Right lobe of liver (tissue), 4 donors: ENCODE measurements at regions not wholly inside any gene's neighbourhood (a gene's known extent, or its start where the extent isn't known, plus 50 kb on each side); places are given as distances from the start of the nearest gene placed in this dataset.

ENCODE experiments used
- POLR2A ChIP-seq: fragments of 450-650 bp; IDR thresholded peaks from one replicate; pipeline ENCODE4 v1.6.1; 2017; ENCODE audit warnings: antibody characterized with exemption, mild to moderate bottlenecking
- TF ChIP-seq, protein P1 (sequence below), 4 donors: fragments of 200-600 bp in 3 of 4; fragments of 450-650 bp in 1 of 4; IDR thresholded peaks; one replicate each; pipeline versions ENCODE4 v1.5.1 to v1.8.0; 2016 to 2022; ENCODE audit warnings: antibody characterized with exemption in 4 of 4, mild to moderate bottlenecking in 2 of 4
- donor health status: DM: no; HTN: no; CAD: no.
- donor health status: DM: no; HTN: no; CAD: no.
- donor health status: DM: no; HTN: yes; CAD: no.

DNA sequence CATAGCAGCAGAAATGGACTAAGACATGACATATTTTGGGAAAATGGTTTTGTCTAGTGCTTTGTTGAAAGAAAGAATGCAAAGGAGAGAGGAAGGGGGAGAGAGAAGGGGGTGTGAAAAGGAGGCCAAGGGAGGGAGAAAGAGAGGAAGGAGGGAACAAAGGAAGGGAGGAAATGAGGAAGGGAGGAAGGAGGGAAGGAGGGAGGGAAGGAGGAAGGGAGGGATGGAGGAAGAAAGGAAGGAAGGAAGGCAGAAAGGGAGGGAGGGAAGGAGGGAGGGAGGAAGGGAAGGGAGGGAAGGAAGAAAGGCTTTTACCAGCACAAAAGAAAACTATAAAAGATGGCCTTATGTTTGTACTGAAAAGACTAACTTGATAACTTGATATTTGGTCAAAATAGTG, 65.1 kb upstream of the ST8SIA6 start:
- TF ChIP-seq, protein P1, sequence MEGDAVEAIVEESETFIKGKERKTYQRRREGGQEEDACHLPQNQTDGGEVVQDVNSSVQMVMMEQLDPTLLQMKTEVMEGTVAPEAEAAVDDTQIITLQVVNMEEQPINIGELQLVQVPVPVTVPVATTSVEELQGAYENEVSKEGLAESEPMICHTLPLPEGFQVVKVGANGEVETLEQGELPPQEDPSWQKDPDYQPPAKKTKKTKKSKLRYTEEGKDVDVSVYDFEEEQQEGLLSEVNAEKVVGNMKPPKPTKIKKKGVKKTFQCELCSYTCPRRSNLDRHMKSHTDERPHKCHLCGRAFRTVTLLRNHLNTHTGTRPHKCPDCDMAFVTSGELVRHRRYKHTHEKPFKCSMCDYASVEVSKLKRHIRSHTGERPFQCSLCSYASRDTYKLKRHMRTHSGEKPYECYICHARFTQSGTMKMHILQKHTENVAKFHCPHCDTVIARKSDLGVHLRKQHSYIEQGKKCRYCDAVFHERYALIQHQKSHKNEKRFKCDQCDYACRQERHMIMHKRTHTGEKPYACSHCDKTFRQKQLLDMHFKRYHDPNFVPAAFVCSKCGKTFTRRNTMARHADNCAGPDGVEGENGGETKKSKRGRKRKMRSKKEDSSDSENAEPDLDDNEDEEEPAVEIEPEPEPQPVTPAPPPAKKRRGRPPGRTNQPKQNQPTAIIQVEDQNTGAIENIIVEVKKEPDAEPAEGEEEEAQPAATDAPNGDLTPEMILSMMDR (IDR thresholded peaks at IDR 0.05) = no peak
- TF ChIP-seq POLR2A = no peak
